GM19395 (cell line): ENCODE measurements at regions not wholly inside any gene's neighbourhood (a gene's known extent, or its start where the extent isn't known, plus 50 kb on each side); places are given as distances from the start of the nearest gene placed in this dataset.
A peak's percentile ranks its signal among the peaks of the same experiment; 100 is the strongest.
"Not testable (repeated sequence)": the region's sequence is repeated elsewhere in the genome, so short reads cannot be mapped to it uniquely, and the experiment has no call there.

ENCODE experiments used
- ATAC-seq: cut with Tn5 transposase; IDR thresholded peaks from one replicate; pipeline ENCODE4 v1.9.1; 2021; ENCODE audit warnings: mild to moderate bottlenecking, moderate library complexity; ENCODE audit not compliant: unreplicated experiment

DNA sequence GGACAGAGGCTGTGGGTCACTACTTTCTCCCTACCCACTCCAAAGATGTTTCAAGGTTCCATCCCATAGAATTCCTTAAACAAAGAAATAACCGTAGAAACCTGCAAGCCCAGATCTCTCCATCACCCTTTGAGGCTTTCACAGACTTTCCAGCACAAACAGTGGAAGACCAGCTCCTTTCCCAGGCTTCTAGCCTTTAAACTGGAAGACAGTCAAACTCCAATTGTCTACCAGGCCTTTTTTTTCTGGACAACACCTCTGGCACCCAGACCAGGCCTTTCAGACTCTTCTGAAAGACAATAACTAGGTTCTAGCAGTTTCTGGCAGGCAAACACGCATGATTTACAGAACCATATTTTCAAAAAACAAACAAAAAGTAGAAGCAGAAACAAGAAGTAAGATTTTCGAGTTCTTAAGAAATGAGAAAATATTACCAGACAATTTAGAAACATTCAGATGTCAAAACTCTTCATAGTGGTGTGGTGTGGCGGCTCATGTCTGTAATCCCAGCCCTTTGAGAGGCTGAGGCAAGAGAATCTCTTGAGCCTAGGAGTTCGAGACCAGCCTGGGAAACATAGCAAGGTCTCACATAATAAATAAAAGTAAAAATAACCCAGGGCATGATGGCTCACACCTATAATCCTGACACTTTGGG, 73.0 kb upstream of the EPCAM start:
- no peak for ATAC-seq

DNA sequence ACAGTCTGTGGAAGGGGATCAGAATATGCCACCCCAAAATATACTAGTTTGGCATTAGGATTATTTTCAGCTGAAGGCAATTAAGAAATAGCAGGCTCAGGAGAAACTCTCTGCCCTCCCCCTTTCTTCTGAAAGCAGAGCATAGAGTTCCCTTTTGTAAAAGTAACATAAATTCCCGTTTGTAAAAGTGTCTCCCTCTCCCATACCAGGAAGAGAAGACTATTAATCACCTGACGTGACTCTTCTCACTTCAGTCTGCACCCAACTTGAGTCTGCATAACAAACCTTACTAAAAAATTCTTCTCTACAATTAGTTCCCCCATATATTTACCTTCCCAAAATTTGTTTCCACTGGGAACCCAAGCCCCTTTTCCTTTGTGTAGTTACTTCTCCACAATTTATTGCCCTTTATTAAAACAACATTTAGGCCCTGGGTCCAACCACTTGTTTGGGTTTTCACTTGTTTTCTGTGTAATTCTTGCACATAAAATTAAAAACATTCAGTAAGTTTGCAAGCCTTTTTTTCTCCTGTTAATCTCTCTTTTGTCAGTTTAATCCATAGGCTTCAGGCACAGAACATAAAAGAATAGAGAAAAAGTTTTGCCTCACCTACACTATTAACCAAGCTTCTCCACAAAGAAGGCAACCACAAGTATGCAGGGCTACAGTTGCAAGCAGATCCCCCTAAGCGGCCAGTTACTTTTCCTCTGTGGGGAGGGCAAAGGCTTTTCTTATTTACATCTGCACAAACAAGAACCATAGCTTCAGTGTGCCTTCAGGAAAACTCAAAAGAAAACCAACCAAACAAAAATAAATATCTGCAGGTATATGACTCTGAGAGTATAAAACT, 73.8 kb upstream of the EPCAM start:
- ATAC-seq: no peak

DNA sequence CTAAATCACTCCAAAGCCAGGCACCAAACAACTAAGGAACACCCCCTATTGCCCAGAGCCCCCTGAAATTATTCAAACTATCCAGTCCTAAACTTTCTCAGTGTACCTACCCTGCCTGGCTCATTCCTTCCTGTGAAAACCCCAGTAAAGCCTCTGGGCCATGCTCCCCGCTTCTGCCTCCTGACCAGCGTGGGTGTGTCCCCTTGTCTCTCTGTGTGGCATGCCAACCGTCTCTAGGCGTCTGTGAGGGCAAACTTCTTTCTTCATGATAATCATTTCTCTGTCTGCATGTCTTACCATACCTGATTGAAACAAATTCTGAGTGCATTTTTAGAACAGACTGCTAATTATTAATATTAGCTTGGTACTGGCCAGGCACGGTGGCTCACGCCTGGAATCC, 75.1 kb upstream of the EPCAM start:
- ATAC-seq: no peak

DNA sequence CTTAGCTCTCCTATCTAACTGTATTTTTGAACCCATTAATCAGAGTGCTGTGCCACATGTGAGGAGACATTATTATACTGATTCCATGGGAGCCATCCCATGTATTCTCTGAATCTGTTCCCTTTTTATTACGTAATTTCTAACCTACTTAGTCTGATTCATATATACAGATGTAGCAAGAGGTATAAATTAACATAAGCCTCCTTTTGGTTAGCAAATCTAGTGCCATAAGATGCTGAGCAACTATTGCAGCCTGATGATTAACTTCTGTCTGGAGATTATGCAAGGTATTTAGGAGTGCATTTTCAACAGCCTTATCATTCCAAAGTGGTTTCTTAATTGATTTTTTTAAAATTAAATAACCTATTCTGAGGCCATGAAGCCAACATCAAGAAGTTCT, 80.2 kb upstream of the EPCAM start:
- no peak for ATAC-seq

DNA sequence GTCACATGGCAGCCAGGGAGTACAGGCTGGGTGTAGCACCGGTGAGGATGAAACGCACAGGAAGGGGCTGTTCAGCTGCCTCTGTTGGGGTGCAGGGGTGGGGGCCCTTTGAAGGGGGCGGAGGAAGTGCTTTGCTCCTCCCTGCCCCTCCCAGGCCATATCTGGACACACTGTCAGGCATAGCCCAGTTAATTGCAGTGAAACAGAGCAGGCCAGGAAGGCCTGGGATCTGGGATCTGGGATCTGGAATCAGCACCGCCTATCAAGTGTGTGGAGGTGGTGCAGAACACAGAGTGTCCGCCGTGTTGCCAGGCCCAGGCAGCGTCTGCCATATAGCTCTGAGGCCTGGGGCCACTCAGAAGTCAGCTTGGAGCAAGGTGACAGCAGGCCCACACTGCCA, 85.5 kb upstream of the EPCAM start:
- ATAC-seq: no peak

DNA sequence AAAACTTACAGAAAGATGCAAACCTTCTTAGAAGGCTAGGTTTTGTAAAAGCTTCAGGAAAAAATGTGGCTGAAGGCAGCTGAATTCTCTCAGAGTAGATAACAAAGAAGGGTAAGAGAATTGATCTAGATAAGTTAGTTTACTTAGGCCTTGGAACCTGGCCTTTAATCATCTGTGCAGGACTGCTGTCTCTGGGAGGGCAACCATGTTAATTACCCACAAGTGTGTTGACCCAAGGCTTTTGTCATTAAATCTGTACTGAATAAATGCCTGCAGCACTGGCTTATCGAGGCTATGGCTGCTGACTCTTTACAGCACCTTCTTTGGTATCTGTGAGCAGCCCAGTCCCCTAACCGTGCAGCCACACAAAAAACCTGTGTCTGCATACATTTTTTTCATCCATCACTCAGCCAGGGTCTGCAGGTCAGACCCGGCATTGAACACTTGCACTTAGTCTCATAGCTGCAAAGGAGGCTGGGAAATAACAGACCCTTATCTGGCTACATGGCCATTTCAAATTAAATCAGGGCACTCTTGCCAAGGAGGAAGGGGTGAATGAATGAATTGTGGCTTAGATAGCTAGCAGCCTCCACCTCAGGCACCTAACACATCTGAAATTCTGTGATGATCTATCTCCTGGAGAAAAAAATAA, 86.4 kb upstream of the EPCAM start:
- ATAC-seq: no peak

DNA sequence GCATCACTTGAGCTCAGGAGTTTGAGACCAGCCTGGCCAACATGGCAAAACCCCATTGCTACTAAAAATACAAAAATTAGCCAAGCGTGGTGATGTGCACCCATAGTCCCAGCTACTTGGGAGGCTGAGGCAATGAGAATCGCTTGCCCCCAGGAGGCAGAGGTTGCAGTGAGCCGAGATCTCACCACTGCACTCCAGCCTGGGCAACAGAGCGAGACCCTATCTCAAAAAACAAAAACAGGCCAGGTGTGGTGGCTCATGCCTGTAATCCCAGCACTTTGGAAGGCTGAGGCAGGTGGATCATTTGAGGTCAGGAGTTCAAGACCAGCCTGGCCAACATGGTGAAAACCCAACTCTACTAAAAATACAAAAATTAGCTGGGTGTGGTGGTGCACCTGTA, 89.6 kb upstream of the EPCAM start:
- ATAC-seq: not testable (repeated sequence)

DNA sequence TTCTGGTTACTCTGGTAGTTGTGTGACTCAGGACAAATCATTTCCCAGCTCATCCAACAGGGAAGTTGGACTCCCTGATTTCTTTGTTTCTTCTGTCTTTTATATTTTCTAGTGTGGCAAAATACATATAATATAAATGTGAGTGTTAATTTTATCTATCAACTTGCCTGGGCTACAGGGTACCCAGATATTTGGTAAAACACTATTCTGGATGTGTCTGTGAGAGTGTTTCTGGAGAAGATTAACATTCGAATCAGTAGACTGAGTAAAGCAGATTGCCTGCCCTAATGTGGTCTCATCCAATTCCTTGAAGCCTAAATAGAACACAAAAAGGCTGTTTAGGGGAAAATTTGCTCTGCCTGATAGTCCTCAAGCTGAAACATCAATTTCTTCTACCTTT, 91.1 kb upstream of the EPCAM start:
- no peak for ATAC-seq

DNA sequence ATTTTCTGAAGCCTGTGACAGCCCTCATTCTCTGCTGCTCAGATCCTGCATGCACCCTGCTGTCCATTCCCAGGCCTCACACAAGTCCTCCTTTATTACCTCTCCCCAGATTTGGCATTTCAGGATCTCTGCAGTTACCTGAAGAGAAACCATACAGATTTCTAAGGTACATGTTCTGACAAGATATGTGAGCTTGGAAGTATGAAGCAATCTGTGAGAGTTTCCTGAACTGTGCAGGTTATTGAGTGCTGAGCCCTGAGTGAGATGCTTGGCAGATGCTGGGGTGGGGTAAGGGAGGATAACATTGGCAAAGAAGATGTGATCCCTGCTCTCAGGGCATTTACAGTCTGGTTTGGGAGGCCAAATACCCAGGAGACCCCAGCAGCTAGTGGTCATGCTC, 91.9 kb upstream of the EPCAM start:
- no peak for ATAC-seq

DNA sequence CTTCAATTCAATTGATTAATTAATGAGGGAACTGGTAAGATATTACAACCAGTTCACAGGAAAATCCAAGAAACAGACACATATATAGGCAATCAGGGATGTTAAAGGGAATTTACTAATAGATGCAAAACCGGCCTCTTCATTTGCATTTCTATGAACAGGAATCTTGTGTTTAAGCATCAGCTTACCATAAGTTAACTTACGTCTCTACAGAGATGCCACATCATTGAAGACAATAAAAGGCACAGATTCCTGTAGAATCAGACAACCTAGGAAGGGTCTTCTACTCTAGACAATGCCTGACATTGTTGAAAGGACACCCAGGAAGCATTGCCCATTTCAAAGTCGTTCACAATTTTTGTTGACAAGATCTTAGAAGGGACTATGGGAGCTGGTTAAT, 93.0 kb upstream of the EPCAM start:
- ATAC-seq: no peak

DNA sequence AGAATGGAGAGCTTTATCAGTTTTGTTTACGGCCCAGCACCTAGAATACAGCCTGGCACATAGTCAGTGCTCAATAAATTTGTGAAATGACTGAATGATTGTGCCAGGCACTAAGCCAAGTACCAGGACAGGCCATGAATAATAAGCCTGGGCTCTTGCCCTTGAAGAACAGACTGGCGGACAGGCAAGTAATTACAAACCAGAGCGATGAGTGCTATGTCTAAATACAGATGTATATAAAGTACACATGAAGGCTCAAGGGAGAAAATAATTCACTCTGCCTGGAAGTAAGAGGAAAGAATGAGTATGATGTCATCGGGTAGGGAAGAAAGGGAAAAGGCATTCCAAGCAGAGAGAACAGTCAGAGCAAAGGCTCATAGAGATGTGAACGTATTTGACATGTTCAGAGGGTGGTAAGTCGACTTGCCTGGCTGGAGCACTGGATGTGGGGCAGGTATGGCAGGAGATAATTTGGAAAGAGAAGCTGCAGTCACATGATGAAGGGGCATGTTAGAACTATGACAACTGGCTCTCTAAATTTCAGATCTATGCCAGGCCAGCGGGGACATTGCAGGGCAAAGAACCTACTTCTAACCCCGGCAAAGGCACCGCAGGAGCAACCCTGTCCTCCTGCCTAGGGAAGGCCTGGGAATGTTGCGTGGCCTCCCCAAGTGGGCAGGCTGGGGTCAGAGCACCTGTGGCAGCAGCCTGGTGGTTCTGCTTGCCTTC, 94.9 kb upstream of the EPCAM start:
- no peak for ATAC-seq

DNA sequence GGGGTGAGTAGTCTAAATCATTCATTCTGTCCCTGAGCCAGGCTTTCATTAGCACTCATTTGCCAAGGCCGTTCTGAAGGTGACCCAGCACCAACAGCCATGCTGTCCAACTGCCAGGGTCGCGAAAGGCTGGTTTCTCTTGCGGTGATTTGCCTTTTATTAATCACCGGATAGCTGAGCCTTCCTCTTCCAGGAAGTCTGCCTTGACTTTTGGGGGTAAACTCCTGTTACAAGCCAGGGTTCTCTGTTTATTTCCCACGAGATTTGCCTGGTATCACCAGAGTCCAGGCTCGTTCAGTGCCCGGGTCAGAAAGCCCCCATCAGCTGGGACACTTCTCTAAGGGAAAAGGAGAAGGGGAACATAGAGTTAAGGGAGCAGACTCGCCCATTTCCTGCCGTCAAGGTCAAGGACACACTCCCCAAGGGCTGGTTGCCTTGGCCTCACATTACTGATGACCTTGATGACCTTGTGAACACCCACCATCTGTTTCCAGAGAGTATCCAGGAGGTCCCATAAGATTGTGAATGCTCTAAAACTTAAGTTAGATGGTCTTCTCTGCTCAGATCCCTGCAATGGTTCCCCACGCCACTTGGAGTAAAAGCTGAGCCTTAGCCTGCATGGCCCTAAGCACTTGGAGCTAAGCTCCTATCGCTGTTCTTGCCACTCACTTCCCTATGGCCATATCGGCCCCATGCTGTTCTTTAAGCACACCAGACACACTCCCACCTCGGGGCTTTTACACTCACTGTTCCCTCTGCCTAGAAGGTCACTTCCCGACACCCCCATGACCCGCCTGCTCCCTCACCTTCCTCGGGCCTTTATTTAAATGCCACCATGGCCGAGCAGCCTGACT, 96.0 kb upstream of the EPCAM start:
- ATAC-seq: no peak

DNA sequence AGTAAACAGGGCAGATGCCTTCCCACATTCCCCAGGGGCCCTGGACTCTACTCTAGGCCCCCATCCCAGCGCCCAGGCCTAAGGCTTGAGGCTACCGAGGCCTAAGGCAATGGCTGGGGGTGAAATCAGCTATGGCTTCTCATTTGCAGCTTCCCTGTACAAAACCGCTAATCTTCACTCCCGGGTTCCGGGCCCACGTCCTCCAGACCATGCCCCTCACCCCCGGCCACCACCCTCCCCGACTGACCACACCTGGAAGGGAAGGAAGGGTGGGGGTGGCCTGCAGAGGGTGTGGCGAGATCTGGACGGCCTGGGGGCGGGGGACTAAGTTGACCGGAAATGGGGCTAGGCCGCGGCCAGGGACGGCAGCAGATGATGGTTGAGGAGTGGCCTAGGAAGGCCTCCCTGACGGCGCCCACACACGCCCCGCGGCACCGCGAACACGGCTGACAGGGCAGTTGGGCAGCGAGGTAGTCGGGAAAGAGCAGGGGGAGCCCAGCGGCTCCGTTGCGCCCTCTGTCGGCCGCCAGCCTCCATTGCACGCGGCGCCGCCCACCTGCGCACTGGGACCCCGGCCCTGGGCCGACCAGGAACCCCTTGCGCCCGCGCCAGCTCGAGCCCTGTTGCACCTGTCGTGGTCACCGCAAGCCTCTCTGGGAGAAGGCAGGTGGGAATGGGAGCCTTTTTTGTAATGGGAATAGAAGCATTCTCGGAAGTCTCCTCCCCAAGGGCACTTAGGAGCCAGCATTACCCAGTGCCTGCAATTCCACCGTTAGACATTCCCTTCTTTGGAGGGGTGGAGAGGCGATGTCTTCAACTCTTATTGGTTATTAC, 95.9 kb upstream of the CALM2 start:
- peak; percentile 92 for ATAC-seq

DNA sequence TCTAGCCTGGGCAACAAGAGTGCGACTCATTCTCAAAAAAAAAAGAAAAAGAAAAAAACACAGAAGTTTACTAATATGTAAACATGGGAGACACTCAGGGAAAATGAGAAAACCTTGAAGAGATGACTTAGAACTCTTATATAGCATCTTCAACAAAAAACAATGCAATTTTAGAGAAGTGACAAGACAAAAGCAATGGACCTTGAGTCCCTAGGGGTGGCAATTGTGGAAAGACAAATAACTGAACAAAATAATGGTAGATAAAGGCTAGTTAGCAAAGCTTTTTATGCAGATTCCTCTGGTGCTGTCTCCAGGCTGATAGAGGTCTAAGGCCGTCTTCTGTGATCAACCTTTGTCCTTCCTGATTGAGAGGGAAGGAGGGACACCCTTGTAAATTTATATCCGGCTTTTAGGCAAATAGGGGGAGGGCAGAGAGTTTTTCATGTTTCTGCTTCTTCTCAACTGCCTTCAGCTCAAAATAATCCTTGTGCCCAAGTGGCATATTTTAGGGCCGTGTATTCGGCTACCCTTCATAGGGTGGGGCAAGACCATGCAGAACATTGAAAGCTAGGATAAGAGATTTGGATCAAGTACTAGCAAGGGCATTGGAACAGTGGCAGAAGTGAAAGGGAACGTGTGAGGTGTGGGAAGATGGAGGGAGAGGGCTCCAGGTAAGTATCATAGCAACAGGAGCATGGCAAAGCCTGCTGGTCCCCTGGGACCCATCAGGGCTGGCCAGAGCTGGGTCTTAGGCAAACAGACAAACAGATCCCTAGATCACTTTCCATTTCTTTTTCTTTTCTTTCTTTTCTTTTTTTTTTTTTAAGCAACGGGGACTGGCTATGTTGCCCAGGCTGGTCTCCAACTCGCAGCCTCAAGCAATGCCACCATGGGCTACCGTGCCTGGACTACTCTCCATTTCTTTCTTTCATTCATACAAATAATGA, 95.0 kb upstream of the CALM2 start:
- ATAC-seq: no peak

DNA sequence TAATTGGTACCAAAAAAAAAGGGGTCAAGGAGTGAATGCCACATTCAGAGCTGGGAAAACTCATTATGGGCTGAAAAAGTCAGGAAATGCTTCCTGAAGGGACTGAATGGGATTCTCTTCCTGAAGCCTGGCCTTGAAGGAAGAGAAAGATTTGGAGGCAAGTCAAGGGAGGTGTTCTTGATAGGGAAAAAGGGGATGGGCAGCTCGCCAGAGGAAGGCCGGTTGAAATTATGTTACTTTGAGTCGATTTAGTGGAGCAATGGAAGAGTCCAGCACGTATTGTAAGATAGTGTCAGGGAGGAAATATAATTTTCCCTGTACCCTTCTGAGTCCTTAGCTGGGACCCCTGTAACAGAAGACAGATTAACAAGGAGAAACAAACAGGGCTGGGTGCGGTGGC, 94.1 kb upstream of the CALM2 start:
- no peak for ATAC-seq

DNA sequence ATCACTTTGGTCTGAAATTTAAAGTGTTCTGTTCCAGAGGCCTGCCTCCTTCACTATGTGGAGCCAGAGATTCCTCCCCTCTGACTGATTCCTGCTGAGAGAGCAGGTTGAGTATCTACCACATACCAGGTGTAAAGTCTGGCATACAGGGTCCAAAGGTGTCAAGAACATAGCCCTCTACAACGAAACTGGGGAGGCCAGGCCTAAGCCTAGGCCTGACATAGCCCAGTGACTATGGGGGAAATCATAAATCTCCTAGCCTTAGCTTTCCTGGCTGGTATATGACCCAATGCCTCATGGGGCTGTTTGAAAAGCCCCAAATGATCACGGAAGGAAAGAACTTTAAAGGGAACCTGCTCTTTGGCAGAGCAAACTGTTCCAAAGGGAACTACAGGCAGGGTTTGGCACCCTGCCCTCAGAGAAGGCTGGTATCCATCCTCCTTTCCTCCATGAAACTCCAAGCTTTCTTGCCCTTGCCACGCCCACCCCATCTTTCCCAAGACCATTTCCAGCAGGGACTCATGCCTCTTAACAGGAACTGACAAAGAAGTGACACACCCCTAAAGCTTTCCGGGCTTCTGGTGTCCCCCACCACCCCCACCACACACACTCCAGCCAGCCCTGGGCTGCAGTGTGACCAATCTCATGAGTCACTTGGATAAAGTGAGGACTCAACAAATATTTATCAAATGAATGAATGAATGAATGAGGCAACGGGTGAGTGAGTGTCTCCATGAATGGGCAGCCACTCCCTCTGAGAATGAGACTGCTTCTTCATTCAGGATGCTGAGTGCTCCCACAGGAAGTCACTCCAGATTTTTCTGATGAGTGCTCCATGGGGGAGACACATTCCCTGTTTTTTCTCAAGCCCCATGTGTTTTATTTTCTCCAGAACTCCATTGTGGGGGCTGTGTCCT, 93.3 kb upstream of the CALM2 start:
- no peak for ATAC-seq

DNA sequence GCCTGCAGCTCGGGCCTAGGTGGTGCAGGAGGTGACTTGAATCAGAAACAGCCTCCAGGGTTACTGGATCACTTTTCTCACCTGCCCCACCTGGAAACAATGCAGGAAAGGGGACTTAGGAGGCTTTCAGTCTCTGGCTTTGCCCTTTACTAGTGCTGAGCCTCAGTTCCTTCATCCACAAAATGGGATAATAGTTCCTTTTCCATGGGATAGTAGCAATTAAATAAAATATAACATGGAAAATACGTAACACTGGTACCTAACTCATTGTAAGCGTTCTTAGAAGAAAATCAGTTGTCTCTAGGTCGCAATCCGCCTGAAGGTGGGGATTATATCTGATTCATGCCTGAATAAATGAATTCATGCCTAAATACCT, 91.4 kb upstream of the CALM2 start:
- ATAC-seq: no peak
